ENCODE measurements at regions not wholly inside any gene's neighbourhood (a gene's known extent, or its start where the extent isn't known, plus 50 kb on each side); places are given as distances from the start of the nearest gene placed in this dataset.

DNA sequence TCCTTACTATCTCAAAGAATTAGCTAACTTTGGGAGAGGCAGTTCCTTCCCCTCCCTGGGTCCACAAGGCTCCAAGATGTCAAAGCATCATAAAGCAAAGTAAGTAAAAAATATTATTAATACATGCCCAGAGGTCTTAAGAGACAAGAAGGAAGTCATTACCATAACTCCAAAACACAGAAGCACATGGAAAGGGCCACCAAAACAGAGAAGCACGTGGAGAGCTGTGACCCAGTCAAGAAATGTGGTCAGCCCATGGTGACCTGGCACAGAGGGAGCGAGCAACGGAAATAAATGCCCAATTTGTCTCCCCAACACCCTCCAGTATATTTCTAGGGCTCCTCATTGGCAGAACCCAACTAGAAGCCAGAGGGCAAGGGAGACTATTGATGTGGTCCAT lies 277.5 kb upstream of the API5 start:
- Histone ChIP-seq H3K27me3 (ENCODE audit: insufficient read depth, poor library complexity, severe bottlenecking) (peaks cover 3% of the 10 kb centered on the region), H3K9me3 (ENCODE audit: severe bottlenecking) (no peaks in the 10 kb centered on the region), H3K4me3 (ENCODE audit: severe bottlenecking) (no peak overlapping the region), H3K4me1 (ENCODE audit: insufficient read depth, poor library complexity, severe bottlenecking) (no peaks in the 10 kb centered on the region), H3K36me3 (ENCODE audit: low read depth) (no peaks in the 10 kb centered on the region), H3K27ac (ENCODE audit: poor library complexity, severe bottlenecking) (no peak overlapping the region)
- ATAC-seq (ENCODE audit: low read depth) = no peak
- TF ChIP-seq, protein P1, sequence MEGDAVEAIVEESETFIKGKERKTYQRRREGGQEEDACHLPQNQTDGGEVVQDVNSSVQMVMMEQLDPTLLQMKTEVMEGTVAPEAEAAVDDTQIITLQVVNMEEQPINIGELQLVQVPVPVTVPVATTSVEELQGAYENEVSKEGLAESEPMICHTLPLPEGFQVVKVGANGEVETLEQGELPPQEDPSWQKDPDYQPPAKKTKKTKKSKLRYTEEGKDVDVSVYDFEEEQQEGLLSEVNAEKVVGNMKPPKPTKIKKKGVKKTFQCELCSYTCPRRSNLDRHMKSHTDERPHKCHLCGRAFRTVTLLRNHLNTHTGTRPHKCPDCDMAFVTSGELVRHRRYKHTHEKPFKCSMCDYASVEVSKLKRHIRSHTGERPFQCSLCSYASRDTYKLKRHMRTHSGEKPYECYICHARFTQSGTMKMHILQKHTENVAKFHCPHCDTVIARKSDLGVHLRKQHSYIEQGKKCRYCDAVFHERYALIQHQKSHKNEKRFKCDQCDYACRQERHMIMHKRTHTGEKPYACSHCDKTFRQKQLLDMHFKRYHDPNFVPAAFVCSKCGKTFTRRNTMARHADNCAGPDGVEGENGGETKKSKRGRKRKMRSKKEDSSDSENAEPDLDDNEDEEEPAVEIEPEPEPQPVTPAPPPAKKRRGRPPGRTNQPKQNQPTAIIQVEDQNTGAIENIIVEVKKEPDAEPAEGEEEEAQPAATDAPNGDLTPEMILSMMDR (IDR thresholded peaks at IDR 0.05; ENCODE audit: poor library complexity, severe bottlenecking) = no peak
- no peak for DNase-seq (ENCODE audit: low spot score)

DNA sequence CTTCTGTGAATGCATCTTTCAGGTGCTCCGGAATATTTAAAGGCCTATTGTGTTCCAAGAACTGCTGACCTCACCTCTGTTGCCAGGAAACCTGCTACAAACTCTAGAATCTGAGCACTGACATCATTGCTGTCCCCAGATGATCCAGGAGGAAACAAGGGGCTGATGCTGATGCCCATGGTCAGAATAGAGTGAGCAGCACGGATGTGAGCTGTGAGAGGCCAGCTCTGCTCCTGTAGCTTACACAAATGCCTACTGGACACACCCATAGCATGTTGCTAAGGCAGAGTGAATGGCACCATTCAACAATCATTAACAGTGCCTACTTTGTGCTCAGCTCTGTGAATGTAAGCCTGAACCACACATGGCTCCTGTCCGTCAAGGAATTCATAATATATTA lies 276.7 kb upstream of the API5 start:
- no peaks in the 10 kb centered on the region for H3K9me3 ChIP-seq (ENCODE audit: severe bottlenecking)

DNA sequence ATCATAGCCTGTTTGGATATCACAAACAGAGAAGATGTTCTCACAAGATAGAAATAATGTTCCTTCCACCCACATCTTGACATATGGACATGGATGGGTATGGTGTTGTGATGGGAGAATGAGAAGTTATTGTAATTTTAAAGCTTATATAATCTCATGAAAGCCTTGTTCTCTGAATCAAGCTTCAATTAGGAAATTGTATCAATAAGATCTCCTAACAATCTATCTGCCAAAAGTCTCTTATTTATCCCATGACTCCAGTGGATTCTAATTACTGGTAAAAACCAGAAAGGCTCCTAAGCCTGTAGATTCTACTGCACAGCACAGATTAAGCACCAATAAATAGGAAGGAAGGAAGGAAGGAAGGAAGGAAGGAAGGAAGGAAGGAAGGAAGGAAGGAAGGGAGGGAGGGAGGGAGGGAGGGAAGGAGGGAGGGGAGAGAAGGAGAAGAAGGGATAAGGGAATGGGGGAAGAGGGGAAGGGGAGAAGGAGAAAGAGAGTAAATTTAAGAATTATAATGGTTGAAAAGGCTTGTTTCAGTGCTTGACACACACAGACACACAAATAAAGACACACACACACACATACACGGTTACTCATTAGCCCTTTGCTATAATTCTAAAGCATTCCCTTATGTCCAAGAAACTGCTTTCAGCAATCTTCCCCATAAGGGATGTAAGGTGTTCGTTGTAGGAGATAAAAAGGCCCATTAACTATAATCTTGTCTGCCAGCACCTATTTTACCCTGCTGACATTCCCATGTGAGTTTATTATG lies 258.0 kb upstream of the API5 start:
- TF ChIP-seq, protein P1 (IDR thresholded peaks at IDR 0.05; ENCODE audit: poor library complexity, severe bottlenecking) = no peak
- ATAC-seq (ENCODE audit: low read depth) (no peak), DNase-seq (ENCODE audit: low spot score) (no peak)
- no peaks in the 10 kb centered on the region for H3K4me1 ChIP-seq (ENCODE audit: insufficient read depth, poor library complexity, severe bottlenecking)
- no peaks in the 10 kb centered on the region for H3K36me3 ChIP-seq (ENCODE audit: low read depth)
- no peak overlapping the region for H3K27ac ChIP-seq (ENCODE audit: poor library complexity, severe bottlenecking)
- no peaks in the 10 kb centered on the region for H3K27me3 ChIP-seq (ENCODE audit: insufficient read depth, poor library complexity, severe bottlenecking)
- no peaks in the 10 kb centered on the region for H3K9me3 ChIP-seq (ENCODE audit: severe bottlenecking)
- H3K4me3 ChIP-seq (ENCODE audit: severe bottlenecking) = no peak overlapping the region

More for the DNA sequence above, 276.7 kb upstream of the API5 start:
- Histone ChIP-seq H3K36me3 (ENCODE audit: low read depth) (no peaks in the 10 kb centered on the region), H3K4me1 (ENCODE audit: insufficient read depth, poor library complexity, severe bottlenecking) (no peaks in the 10 kb centered on the region), H3K27me3 (ENCODE audit: insufficient read depth, poor library complexity, severe bottlenecking) (peaks cover 3% of the 10 kb centered on the region), H3K27ac (ENCODE audit: poor library complexity, severe bottlenecking) (no peak overlapping the region), H3K4me3 (ENCODE audit: severe bottlenecking) (no peak overlapping the region)
- ATAC-seq (ENCODE audit: low read depth) (no peak), DNase-seq (ENCODE audit: low spot score) (no peak)
- TF ChIP-seq, protein P1 (IDR thresholded peaks at IDR 0.05; ENCODE audit: poor library complexity, severe bottlenecking) = no peak

DNA sequence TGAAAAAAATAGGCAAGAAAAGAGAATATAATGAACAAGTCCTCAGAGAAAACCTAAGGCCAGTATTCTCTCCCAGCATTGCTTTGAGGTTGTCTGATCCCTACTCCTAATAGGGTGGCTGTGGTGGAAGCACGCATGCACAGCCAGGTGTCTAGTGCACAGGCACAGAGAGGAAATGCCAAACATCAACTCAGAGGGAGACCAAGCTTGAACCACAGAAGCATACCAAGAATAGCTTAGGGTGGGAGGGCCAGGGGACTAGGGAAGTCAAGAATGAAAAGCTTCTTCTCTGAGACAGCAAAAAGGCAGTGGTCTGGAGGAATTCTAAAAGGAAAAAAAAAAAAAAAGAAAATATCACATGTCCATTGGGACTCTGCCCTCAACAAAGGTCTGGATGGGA lies 244.1 kb upstream of the API5 start:
- no peaks in the 10 kb centered on the region for H3K9me3 ChIP-seq (ENCODE audit: severe bottlenecking)
- no peak overlapping the region for H3K4me3 ChIP-seq (ENCODE audit: severe bottlenecking)
- DNase-seq (ENCODE audit: low spot score) (no peak), ATAC-seq (ENCODE audit: low read depth) (no peak)
- H3K36me3 ChIP-seq (ENCODE audit: low read depth) = no peaks in the 10 kb centered on the region
- no peak overlapping the region for H3K27ac ChIP-seq (ENCODE audit: poor library complexity, severe bottlenecking)
- H3K4me1 ChIP-seq (ENCODE audit: insufficient read depth, poor library complexity, severe bottlenecking) = no peaks in the 10 kb centered on the region
- TF ChIP-seq, protein P1 (IDR thresholded peaks at IDR 0.05; ENCODE audit: poor library complexity, severe bottlenecking) = no peak
- H3K27me3 ChIP-seq (ENCODE audit: insufficient read depth, poor library complexity, severe bottlenecking) = no peaks in the 10 kb centered on the region

DNA sequence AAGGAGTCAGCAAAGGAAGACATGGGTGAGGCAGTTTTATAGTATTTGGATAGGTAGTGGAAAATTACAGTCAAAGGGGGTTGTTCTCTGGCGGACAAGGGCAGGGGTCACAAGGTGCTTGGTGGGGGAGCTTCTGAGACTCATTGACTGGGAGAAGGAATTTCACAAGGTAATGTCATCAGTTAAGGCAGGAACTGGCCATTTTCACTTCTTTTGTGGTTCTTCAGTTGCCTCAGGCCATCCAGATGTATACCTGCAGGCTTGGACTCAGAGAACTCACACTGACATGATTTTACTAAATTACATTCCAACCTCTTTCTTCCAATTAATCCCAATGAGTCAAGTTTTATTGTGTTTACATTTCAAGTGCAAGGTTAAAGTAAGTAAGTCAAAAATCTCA lies 240.5 kb upstream of the API5 start:
- Histone ChIP-seq H3K27ac (ENCODE audit: poor library complexity, severe bottlenecking) (no peak overlapping the region), H3K36me3 (ENCODE audit: low read depth) (no peaks in the 10 kb centered on the region), H3K4me3 (ENCODE audit: severe bottlenecking) (no peak overlapping the region), H3K9me3 (ENCODE audit: severe bottlenecking) (no peaks in the 10 kb centered on the region), H3K4me1 (ENCODE audit: insufficient read depth, poor library complexity, severe bottlenecking) (no peaks in the 10 kb centered on the region), H3K27me3 (ENCODE audit: insufficient read depth, poor library complexity, severe bottlenecking) (no peaks in the 10 kb centered on the region)
- TF ChIP-seq, protein P1 (IDR thresholded peaks at IDR 0.05; ENCODE audit: poor library complexity, severe bottlenecking) = no peak
- no peak for ATAC-seq (ENCODE audit: low read depth)
- no peak for DNase-seq (ENCODE audit: low spot score)
